ENCODE measurements at regions not wholly inside any gene's neighbourhood (a gene's known extent, or its start where the extent isn't known, plus 50 kb on each side); places are given as distances from the start of the nearest gene placed in this dataset.

- intact Hi-C loops (cut with micrococcal nuclease): no loop called here
Measured at GRCh38 chr12:93944911-93945310, 203.5 kb upstream of the PLXNC1 start.

GRCh38 chr12:93946542-93947150 is 201.7 kb upstream of the PLXNC1 start:
- intact Hi-C loops (cut with micrococcal nuclease): no loop called here

- intact Hi-C loops (cut with micrococcal nuclease): no loop called here
Measured at GRCh38 chr12:93947486-93947885, 200.9 kb upstream of the PLXNC1 start.

- intact Hi-C loops (cut with micrococcal nuclease): no loop called here
Measured at GRCh38 chr12:93950311-93950710, 198.1 kb upstream of the PLXNC1 start.

GRCh38 chr12:93954166-93955112 is 193.9 kb upstream of the PLXNC1 start:
- intact Hi-C loops (cut with micrococcal nuclease): no loop called here

- intact Hi-C loops (cut with micrococcal nuclease): no loop called here
Measured at GRCh38 chr12:93956551-93956950, 191.8 kb upstream of the PLXNC1 start.

- intact Hi-C loops (cut with micrococcal nuclease): no loop called here
Measured at GRCh38 chr12:93957168-93957567, 191.2 kb upstream of the PLXNC1 start.

GRCh38 chr12:93957870-93958269 is 190.5 kb upstream of the PLXNC1 start:
- intact Hi-C loops (cut with micrococcal nuclease): no loop called here

- intact Hi-C loops (cut with micrococcal nuclease): no loop called here
Measured at GRCh38 chr12:93959657-93960056, 188.7 kb upstream of the PLXNC1 start.

GRCh38 chr12:93960521-93960920 is 187.9 kb upstream of the PLXNC1 start:
- intact Hi-C loops (cut with micrococcal nuclease): no loop called here

- intact Hi-C loops (cut with micrococcal nuclease): no loop called here
Measured at GRCh38 chr12:93962336-93962735, 186.0 kb upstream of the PLXNC1 start.

GRCh38 chr12:93964936-93965335 is 183.4 kb upstream of the PLXNC1 start:
- intact Hi-C loops (cut with micrococcal nuclease): no loop called here

- intact Hi-C loops (cut with micrococcal nuclease): no loop called here
Measured at GRCh38 chr12:93966516-93967133, 181.8 kb upstream of the PLXNC1 start.

- intact Hi-C loops (cut with micrococcal nuclease): no loop called here
Measured at GRCh38 chr12:93967454-93967853, 180.9 kb upstream of the PLXNC1 start.

- intact Hi-C loops (cut with micrococcal nuclease): no loop called here
Measured at GRCh38 chr12:93968536-93969285, 179.7 kb upstream of the PLXNC1 start.

GRCh38 chr12:93970900-93971688 is 177.3 kb upstream of the PLXNC1 start:
- intact Hi-C loops (cut with micrococcal nuclease): no loop called here

- intact Hi-C loops (cut with micrococcal nuclease): no loop called here
Measured at GRCh38 chr12:93972411-93973208, 175.8 kb upstream of the PLXNC1 start.

GRCh38 chr12:93974252-93974651 is 174.1 kb upstream of the PLXNC1 start:
- intact Hi-C loops (cut with micrococcal nuclease): no loop called here

- intact Hi-C loops (cut with micrococcal nuclease): loop anchor here (5.0 kb wide), 2 partner anchors 79 to 194 kb away; no protein-coding TSS in a partner anchor
Measured at GRCh38 chr12:93976024-93976423, 172.4 kb upstream of the PLXNC1 start.

GRCh38 chr12:93977081-93977480 is 171.3 kb upstream of the PLXNC1 start:
- intact Hi-C loops (cut with micrococcal nuclease): loop anchor here (5.0 kb wide), 2 partner anchors 80 to 195 kb away; no protein-coding TSS in a partner anchor

Data from T-helper 1 cell treated with Interleukin-12 subunit alpha and Interleukin-12 subunit beta and Interleukin-4 antibody, amounts not matched to agents 30 ng/mL and 1 ng/mL, for 36 hours (primary cell).